Panc1 (cell line): ENCODE measurements at regions not wholly inside any gene's neighbourhood (a gene's known extent, or its start where the extent isn't known, plus 50 kb on each side); places are given as distances from the start of the nearest gene placed in this dataset.

Experiments used
- ATAC-seq: fragments of 200-7000 bp; cut with Tn5 transposase; 2 replicates; pipeline ENCODE4 v1.9.1; 2020; ENCODE audit warnings: mild to moderate bottlenecking, moderate library complexity
- BruUV-seq: library from RNA; stranded (reverse); fragments of 400-500 nt; replicated peaks from 2 replicates; lab custom pipeline; 2021; lab: Mats Ljungman, UMichigan
- CTCF ChIA-PET: fragments of 300-600 bp; sonication (Branson Sonifier 250); formaldehyde crosslinking; loops from one replicate; lab custom pipeline; 2022; ENCODE audit warnings: antibody characterized with exemption; lab: Charles Lee
- POLR2A ChIA-PET: fragments of 300-600 bp; sonication (Branson Sonifier 250); formaldehyde crosslinking; loops from one replicate; lab custom pipeline; 2022; ENCODE audit warnings: antibody characterized with exemption; lab: Charles Lee
- DNase-seq: peaks from one replicate; pipeline ENCODE4 v3.0.0-alpha.2; 2010; ENCODE audit warnings: low read depth, low spot score
- H3K27ac ChIP-seq: 2 replicates; pipeline ENCODE4 v1.5.1; 2011; ENCODE audit warnings: mild to moderate bottlenecking, low read length, inconsistent platforms
- H3K27me3 ChIP-seq: fragments of 200-500 bp; sonication (Bioruptor generic); 2 replicates; pipeline ENCODE4 v1.6.0; 2014; ENCODE audit warnings: low read length, inconsistent platforms; ENCODE audit not compliant: control insufficient read depth, insufficient read depth
- H3K36me3 ChIP-seq: fragments of 200-500 bp; sonication (Bioruptor generic); 2 replicates; pipeline ENCODE4 v1.5.1; 2014; ENCODE audit warnings: inconsistent platforms, mild to moderate bottlenecking, low read length, moderate library complexity; ENCODE audit not compliant: control insufficient read depth, insufficient read depth
- H3K4me1 ChIP-seq: 2 replicates; pipeline ENCODE4 v1.5.1; 2011; ENCODE audit warnings: inconsistent platforms, mild to moderate bottlenecking, low read length, moderate library complexity; ENCODE audit not compliant: control insufficient read depth, insufficient read depth
- H3K4me3 ChIP-seq, 2 experiments: 2 replicates each; pipeline ENCODE4 v1.5.1; 2011 to 2012; ENCODE audit warnings: low read depth in 2 of 2, low read length in 2 of 2, mild to moderate bottlenecking in 2 of 2, inconsistent platforms in 1 of 2, moderate library complexity in 1 of 2
- H3K9me3 ChIP-seq: fragments of 200-500 bp; sonication (Bioruptor generic); 2 replicates; pipeline ENCODE4 v1.5.1; 2014; ENCODE audit warnings: low read depth, mild to moderate bottlenecking, inconsistent platforms, low read length, moderate library complexity; ENCODE audit not compliant: control insufficient read depth, insufficient read depth
- CTCF ChIP-seq: fragments of 450-650 bp; IDR thresholded peaks from 2 replicates; pipeline ENCODE4 v1.5.1; 2017; ENCODE audit warnings: mild to moderate bottlenecking
- POLR2AphosphoS5 ChIP-seq: IDR thresholded peaks from 2 replicates; pipeline ENCODE4 v1.6.1; 2012; ENCODE audit warnings: mild to moderate bottlenecking, low read depth, low read length, moderate library complexity
- SIN3A ChIP-seq: IDR thresholded peaks from 2 replicates; pipeline ENCODE4 v1.6.1; 2012; ENCODE audit warnings: low read depth, mild to moderate bottlenecking, low read length, moderate library complexity, borderline replicate concordance; ENCODE audit not compliant: insufficient read depth
- TCF7L2 ChIP-seq: IDR thresholded peaks from 2 replicates; pipeline ENCODE4 v1.6.1; 2011; ENCODE audit warnings: mild to moderate bottlenecking, low read depth, low read length, inconsistent platforms
- in situ Hi-C: cut with HindIII; loops from 2 replicates; pipeline ENCODE4 v1.10.0; 2016; ENCODE audit warnings: low sequenced_read_pairs, low pct_unique_long_range_greater_than_20kb
- intact Hi-C: fragments of 100-400 bp; cut with micrococcal nuclease; formaldehyde crosslinking; loops from one replicate; pipeline ENCODE4 v1.10.0; 2022; ENCODE audit not compliant: unreplicated experiment
- TF ChIP-seq, protein P1 (sequence below), 2 experiments: IDR thresholded peaks; 2 replicates each; pipeline ENCODE4 v1.6.1; 2011 to 2012; ENCODE audit warnings: low read depth in 2 of 2, control low read depth in 1 of 2, low read length in 1 of 2, mild to moderate bottlenecking in 1 of 2, moderate library complexity in 1 of 2; ENCODE audit not compliant: insufficient read depth in 1 of 2

DNA sequence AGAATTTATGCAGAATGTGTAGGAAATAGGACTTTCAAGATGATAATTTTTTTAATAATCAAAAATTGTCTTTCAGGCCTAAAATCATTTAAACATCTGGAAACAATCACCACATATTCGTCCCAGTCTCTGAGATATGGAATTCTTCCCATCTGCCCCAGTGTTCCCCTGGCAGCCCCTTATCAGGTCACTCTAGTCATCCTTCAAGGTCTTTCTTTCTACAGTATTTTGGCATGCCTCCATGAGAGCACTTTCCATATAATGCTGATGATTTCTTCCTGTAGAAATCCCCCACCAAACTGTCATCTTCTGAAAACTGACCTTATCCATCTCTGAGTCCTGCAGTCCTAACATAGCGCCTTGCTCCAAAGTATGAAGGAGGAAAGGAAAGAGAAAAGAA is 422.1 kb downstream of the RPS29 start:
- in situ Hi-C loops: no loop called here
- TF ChIP-seq SIN3A: no peak
- TF ChIP-seq TCF7L2: no peak
- TF ChIP-seq, protein P1, sequence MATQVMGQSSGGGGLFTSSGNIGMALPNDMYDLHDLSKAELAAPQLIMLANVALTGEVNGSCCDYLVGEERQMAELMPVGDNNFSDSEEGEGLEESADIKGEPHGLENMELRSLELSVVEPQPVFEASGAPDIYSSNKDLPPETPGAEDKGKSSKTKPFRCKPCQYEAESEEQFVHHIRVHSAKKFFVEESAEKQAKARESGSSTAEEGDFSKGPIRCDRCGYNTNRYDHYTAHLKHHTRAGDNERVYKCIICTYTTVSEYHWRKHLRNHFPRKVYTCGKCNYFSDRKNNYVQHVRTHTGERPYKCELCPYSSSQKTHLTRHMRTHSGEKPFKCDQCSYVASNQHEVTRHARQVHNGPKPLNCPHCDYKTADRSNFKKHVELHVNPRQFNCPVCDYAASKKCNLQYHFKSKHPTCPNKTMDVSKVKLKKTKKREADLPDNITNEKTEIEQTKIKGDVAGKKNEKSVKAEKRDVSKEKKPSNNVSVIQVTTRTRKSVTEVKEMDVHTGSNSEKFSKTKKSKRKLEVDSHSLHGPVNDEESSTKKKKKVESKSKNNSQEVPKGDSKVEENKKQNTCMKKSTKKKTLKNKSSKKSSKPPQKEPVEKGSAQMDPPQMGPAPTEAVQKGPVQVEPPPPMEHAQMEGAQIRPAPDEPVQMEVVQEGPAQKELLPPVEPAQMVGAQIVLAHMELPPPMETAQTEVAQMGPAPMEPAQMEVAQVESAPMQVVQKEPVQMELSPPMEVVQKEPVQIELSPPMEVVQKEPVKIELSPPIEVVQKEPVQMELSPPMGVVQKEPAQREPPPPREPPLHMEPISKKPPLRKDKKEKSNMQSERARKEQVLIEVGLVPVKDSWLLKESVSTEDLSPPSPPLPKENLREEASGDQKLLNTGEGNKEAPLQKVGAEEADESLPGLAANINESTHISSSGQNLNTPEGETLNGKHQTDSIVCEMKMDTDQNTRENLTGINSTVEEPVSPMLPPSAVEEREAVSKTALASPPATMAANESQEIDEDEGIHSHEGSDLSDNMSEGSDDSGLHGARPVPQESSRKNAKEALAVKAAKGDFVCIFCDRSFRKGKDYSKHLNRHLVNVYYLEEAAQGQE (IDR thresholded peaks at IDR 0.05; ENCODE audit: insufficient read depth in 1 of 2, low read depth in 2 of 2, low read length in 1 of 2): no peak
- no peak for TF ChIP-seq CTCF
- TF ChIP-seq POLR2AphosphoS5: no peak
- Histone ChIP-seq H3K27me3 (no peaks in the 10 kb centered on the region), H3K4me1 (no peaks in the 10 kb centered on the region), H3K27ac (no peak overlapping the region), H3K9me3 (no peaks in the 10 kb centered on the region), H3K36me3 (no peaks in the 10 kb centered on the region), H3K4me3 (no peak overlapping the region)
- BruUV-seq: no TSS peak
- intact Hi-C loops: no loop called here
- DNase-seq (no peak), ATAC-seq (no peak)
- ChIA-PET POLR2A (no interaction called here), CTCF (no interaction called here)

DNA sequence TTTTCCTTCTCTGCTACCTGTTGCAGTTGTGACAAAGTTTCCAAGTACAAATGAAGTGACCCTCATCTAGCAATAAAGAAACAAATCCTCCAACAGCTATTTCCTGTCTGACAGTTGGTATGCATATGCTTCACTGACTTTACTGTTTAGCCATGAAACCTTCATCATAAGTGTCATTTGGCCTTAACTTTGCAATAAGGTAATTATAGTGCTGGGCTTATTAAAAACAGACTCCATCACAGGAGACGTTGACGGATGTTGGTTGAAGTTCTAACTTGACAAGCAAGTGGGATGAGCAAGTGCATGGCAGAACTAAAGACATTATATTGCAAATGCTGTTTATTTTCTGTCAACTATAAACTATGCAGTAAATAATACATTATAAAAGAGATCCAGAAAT is 425.2 kb downstream of the RPS29 start:
- H3K27me3 ChIP-seq: no peaks in the 10 kb centered on the region
- DNase-seq (no peak), ATAC-seq (no peak)
- intact Hi-C loops: no loop called here
- H3K4me1 ChIP-seq: no peaks in the 10 kb centered on the region
- POLR2A ChIA-PET: no interaction called here
- CTCF ChIA-PET: no interaction called here
- no peaks in the 10 kb centered on the region for H3K9me3 ChIP-seq
- no TSS peak for BruUV-seq
- no peak overlapping the region for H3K27ac ChIP-seq
- in situ Hi-C loops: no loop called here
- no peak overlapping the region for H3K4me3 ChIP-seq
- H3K36me3 ChIP-seq: no peaks in the 10 kb centered on the region
- TF ChIP-seq, protein P1 (IDR thresholded peaks at IDR 0.05; ENCODE audit: insufficient read depth in 1 of 2, low read depth in 2 of 2, low read length in 1 of 2): no peak
- TF ChIP-seq TCF7L2 (no peak), SIN3A (no peak), CTCF (no peak), POLR2AphosphoS5 (no peak)
